Caco-2 (cell line): ENCODE measurements at regions not wholly inside any gene's neighbourhood (a gene's known extent, or its start where the extent isn't known, plus 50 kb on each side); places are given as distances from the start of the nearest gene placed in this dataset.

Source experiments
- BruUV-seq: library from RNA; stranded (reverse); fragments of 400-500 nt; replicated peaks from 2 replicates; lab custom pipeline; 2021; lab: Mats Ljungman, UMichigan
- CTCF ChIA-PET: fragments of 300-600 bp; sonication (Branson Sonifier 250); formaldehyde crosslinking; loops from one replicate; lab custom pipeline; 2022; ENCODE audit warnings: antibody characterized with exemption; lab: Charles Lee
- POLR2A ChIA-PET: fragments of 300-600 bp; sonication (Branson Sonifier 250); formaldehyde crosslinking; loops from one replicate; lab custom pipeline; 2022; ENCODE audit warnings: antibody characterized with exemption; lab: Charles Lee
- DNase-seq, 2 experiments: peaks; one replicate each; pipeline versions ENCODE4 v3.0.0 to v3.0.0-alpha.2; 2020 to 2022
- H3K27me3 ChIP-seq: replicated peaks from 2 replicates; pipeline ENCODE4 v1.6.0; 2011; ENCODE audit warnings: low read length; ENCODE audit not compliant: control insufficient read depth, insufficient read depth
- H3K36me3 ChIP-seq: 2 replicates; pipeline ENCODE4 v1.5.1; 2011; ENCODE audit warnings: low read length; ENCODE audit not compliant: control insufficient read depth, insufficient read depth
- H3K4me1 ChIP-seq: fragments of 250-450 bp; sonication (Bioruptor Pico); 2 replicates; pipeline ENCODE4 v1.5.1; 2020; ENCODE audit warnings: mild to moderate bottlenecking
- H3K4me3 ChIP-seq: 2 replicates; pipeline ENCODE4 v1.5.1; 2011; ENCODE audit warnings: low read depth, mild to moderate bottlenecking, control low read depth, low read length
- H3K9me3 ChIP-seq: fragments of 250-450 bp; sonication (Bioruptor Pico); 2 replicates; pipeline ENCODE4 v1.5.1; 2020; ENCODE audit warnings: mild to moderate bottlenecking, moderate library complexity
- H3K27ac Mint-ChIP-seq: one replicate; pipeline ENCODE4 v1.8.0; 2022; ENCODE audit warnings: mixed read lengths; ENCODE audit not compliant: unreplicated experiment
- H3K27me3 Mint-ChIP-seq: one replicate; pipeline ENCODE4 v1.8.0; 2022; ENCODE audit warnings: mixed read lengths; ENCODE audit not compliant: insufficient read depth, unreplicated experiment
- H3K36me3 Mint-ChIP-seq: one replicate; pipeline ENCODE4 v1.8.0; 2022; ENCODE audit warnings: mild to moderate bottlenecking, mixed read lengths; ENCODE audit not compliant: insufficient read depth, unreplicated experiment
- H3K4me1 Mint-ChIP-seq: one replicate; pipeline ENCODE4 v1.8.0; 2022; ENCODE audit warnings: low read depth, mixed read lengths; ENCODE audit not compliant: unreplicated experiment
- H3K4me3 Mint-ChIP-seq: one replicate; pipeline ENCODE4 v1.8.0; 2022; ENCODE audit warnings: mild to moderate bottlenecking, moderate library complexity, mixed read lengths; ENCODE audit not compliant: unreplicated experiment
- H3K9me3 Mint-ChIP-seq: one replicate; pipeline ENCODE4 v1.8.0; 2022; ENCODE audit warnings: mixed read lengths; ENCODE audit not compliant: unreplicated experiment
- CTCF ChIP-seq, 2 experiments: fragments of 200-600 bp in 1 of 2; IDR thresholded peaks; 1 replicate in 1 of 2; 2 replicates in 1 of 2; pipeline versions ENCODE4 v1.5.1 to v1.8.0; 2011 to 2022; ENCODE audit warnings: antibody characterized with exemption in 1 of 2, control low read depth in 1 of 2, inconsistent platforms in 1 of 2, low read depth in 1 of 2, low read length in 1 of 2, mild to moderate bottlenecking in 1 of 2, moderate library complexity in 1 of 2; ENCODE audit not compliant: insufficient read depth in 1 of 2, severe bottlenecking in 1 of 2, unreplicated experiment in 1 of 2
- intact Hi-C: fragments of 100-400 bp; cut with micrococcal nuclease; formaldehyde crosslinking; loops from one replicate; pipeline ENCODE4 v1.10.0; 2022; ENCODE audit not compliant: unreplicated experiment

- Mint-ChIP-seq H3K27ac (no peak overlapping the region), H3K27me3 (peaks cover 2% of the 10 kb centered on the region), H3K4me3 (no peak overlapping the region), H3K36me3 (no peaks in the 10 kb centered on the region), H3K9me3 (no peaks in the 10 kb centered on the region), H3K4me1 (no peaks in the 10 kb centered on the region)
- H3K9me3 ChIP-seq = no peaks in the 10 kb centered on the region
- ChIA-PET CTCF (no interaction called here), POLR2A (no interaction called here)
- intact Hi-C loops = no loop called here
- no peak for DNase-seq
- no peaks in the 10 kb centered on the region; the same call in 1 of the 2 replicates for H3K36me3 ChIP-seq
- H3K4me1 ChIP-seq = no peaks in the 10 kb centered on the region
- no peaks in the 10 kb centered on the region for H3K27me3 ChIP-seq
- no peak for TF ChIP-seq CTCF (IDR thresholded peaks at IDR 0.05; ENCODE audit: insufficient read depth in 1 of 2, low read depth in 1 of 2, low read length in 1 of 2, severe bottlenecking in 1 of 2, unreplicated experiment in 1 of 2)
- no peak overlapping the region for H3K4me3 ChIP-seq
- no TSS peak for BruUV-seq
Observed at GRCh38 chr1:14108356-14109275, 408.6 kb downstream of the PRDM2 start.

GRCh38 chr1:14109276-14109635, 409.3 kb downstream of the PRDM2 start:
- Mint-ChIP-seq H3K27me3 (peaks cover 2% of the 10 kb centered on the region), H3K4me1 (no peaks in the 10 kb centered on the region), H3K27ac (no peak overlapping the region), H3K4me3 (no peak overlapping the region), H3K36me3 (no peaks in the 10 kb centered on the region), H3K9me3 (no peaks in the 10 kb centered on the region)
- Histone ChIP-seq H3K27me3 (no peaks in the 10 kb centered on the region), H3K36me3 (no peaks in the 10 kb centered on the region; the same call in 1 of the 2 replicates), H3K4me3 (no peak overlapping the region), H3K9me3 (no peaks in the 10 kb centered on the region), H3K4me1 (no peaks in the 10 kb centered on the region)
- ChIA-PET CTCF (no interaction called here), POLR2A (no interaction called here)
- DNase-seq = no peak
- intact Hi-C loops = no loop called here
- no TSS peak for BruUV-seq
- TF ChIP-seq CTCF (IDR thresholded peaks at IDR 0.05; ENCODE audit: insufficient read depth in 1 of 2, low read depth in 1 of 2, low read length in 1 of 2, severe bottlenecking in 1 of 2, unreplicated experiment in 1 of 2) = no peak

- no peak for TF ChIP-seq CTCF (IDR thresholded peaks at IDR 0.05; ENCODE audit: insufficient read depth in 1 of 2, low read depth in 1 of 2, low read length in 1 of 2, severe bottlenecking in 1 of 2, unreplicated experiment in 1 of 2)
- Mint-ChIP-seq H3K27me3 (peaks cover 2% of the 10 kb centered on the region), H3K4me3 (no peak overlapping the region), H3K27ac (no peak overlapping the region), H3K4me1 (no peaks in the 10 kb centered on the region), H3K36me3 (no peaks in the 10 kb centered on the region), H3K9me3 (no peaks in the 10 kb centered on the region)
- DNase-seq = no peak
- no peaks in the 10 kb centered on the region for H3K27me3 ChIP-seq
- no peaks in the 10 kb centered on the region for H3K4me1 ChIP-seq
- no TSS peak for BruUV-seq
- no peaks in the 10 kb centered on the region for H3K9me3 ChIP-seq
- intact Hi-C loops = no loop called here
- CTCF ChIA-PET = no interaction called here
- H3K36me3 ChIP-seq = no peaks in the 10 kb centered on the region; the same call in 1 of the 2 replicates
- POLR2A ChIA-PET = no interaction called here
- no peak overlapping the region for H3K4me3 ChIP-seq
Observed at GRCh38 chr1:14110040-14110439, 410.1 kb downstream of the PRDM2 start.
